SK-N-SH treated with all-trans-retinoic acid at 6 μM for 48 hours (cell line): ENCODE measurements at regions not wholly inside any gene's neighbourhood (a gene's known extent, or its start where the extent isn't known, plus 50 kb on each side); places are given as distances from the start of the nearest gene placed in this dataset.

Experiments used
- ARNTL ChIP-seq: fragments of 450-650 bp; formaldehyde crosslinking; IDR thresholded peaks from 2 replicates; pipeline ENCODE4 v1.5.0; 2020; ENCODE audit warnings: low read depth, mild to moderate bottlenecking, moderate library complexity, borderline replicate concordance
- BACH2 ChIP-seq: fragments of 250-450 bp; sonication (Bioruptor Pico); IDR thresholded peaks from 2 replicates; pipeline ENCODE4 v1.9.0; 2021; ENCODE audit warnings: mild to moderate bottlenecking, borderline replicate concordance
- ISL1 ChIP-seq: fragments of 250-450 bp; sonication (Bioruptor Pico); IDR thresholded peaks from 2 replicates; pipeline ENCODE4 v2.1.2; 2022; ENCODE audit warnings: mild to moderate bottlenecking, moderate library complexity
- RARB ChIP-seq: fragments of 250-450 bp; sonication (Bioruptor Pico); IDR thresholded peaks from 2 replicates; pipeline ENCODE4 v1.8.0; 2021; ENCODE audit warnings: mild to moderate bottlenecking, moderate library complexity
- ZNF70 ChIP-seq: fragments of 450-650 bp; formaldehyde crosslinking; IDR thresholded peaks from 2 replicates; pipeline ENCODE4 v1.5.0; 2020; ENCODE audit warnings: mild to moderate bottlenecking, moderate library complexity
- TF ChIP-seq, protein P1 (sequence below): fragments of 250-450 bp; sonication (Bioruptor Pico); IDR thresholded peaks from 2 replicates; pipeline ENCODE4 v1.5.0; 2020; ENCODE audit warnings: mild to moderate bottlenecking, moderate library complexity
- TF ChIP-seq, protein P2 (sequence below): fragments of 250-450 bp; sonication (Bioruptor Pico); IDR thresholded peaks from 2 replicates; pipeline ENCODE4 v1.8.0; 2020; ENCODE audit warnings: mild to moderate bottlenecking, moderate library complexity, borderline replicate concordance

DNA sequence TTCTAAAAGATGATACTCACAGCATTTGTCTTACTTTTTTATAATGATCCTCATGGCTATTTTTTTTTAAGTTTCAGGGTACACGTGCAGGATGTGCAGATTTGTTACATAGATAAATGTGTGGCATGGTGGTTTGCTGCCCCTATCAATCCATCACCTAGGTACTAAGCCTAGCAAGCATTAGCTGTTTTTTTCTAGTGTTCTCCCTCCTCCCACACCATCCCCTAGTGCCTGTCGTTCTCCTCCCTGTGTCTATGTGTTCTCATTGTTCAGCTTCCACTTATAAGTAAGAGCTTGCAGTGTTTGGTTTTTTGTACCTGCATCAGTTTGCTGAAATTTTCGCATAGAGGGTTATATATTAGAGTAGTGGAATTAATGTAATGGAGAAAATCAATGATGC, 189.1 kb upstream of the CDH12 start:
- TF ChIP-seq, protein P1, sequence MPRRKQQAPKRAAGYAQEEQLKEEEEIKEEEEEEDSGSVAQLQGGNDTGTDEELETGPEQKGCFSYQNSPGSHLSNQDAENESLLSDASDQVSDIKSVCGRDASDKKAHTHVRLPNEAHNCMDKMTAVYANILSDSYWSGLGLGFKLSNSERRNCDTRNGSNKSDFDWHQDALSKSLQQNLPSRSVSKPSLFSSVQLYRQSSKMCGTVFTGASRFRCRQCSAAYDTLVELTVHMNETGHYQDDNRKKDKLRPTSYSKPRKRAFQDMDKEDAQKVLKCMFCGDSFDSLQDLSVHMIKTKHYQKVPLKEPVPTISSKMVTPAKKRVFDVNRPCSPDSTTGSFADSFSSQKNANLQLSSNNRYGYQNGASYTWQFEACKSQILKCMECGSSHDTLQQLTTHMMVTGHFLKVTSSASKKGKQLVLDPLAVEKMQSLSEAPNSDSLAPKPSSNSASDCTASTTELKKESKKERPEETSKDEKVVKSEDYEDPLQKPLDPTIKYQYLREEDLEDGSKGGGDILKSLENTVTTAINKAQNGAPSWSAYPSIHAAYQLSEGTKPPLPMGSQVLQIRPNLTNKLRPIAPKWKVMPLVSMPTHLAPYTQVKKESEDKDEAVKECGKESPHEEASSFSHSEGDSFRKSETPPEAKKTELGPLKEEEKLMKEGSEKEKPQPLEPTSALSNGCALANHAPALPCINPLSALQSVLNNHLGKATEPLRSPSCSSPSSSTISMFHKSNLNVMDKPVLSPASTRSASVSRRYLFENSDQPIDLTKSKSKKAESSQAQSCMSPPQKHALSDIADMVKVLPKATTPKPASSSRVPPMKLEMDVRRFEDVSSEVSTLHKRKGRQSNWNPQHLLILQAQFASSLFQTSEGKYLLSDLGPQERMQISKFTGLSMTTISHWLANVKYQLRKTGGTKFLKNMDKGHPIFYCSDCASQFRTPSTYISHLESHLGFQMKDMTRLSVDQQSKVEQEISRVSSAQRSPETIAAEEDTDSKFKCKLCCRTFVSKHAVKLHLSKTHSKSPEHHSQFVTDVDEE (CRISPR knock-in tag) = no peak
- TF ChIP-seq, protein P2, sequence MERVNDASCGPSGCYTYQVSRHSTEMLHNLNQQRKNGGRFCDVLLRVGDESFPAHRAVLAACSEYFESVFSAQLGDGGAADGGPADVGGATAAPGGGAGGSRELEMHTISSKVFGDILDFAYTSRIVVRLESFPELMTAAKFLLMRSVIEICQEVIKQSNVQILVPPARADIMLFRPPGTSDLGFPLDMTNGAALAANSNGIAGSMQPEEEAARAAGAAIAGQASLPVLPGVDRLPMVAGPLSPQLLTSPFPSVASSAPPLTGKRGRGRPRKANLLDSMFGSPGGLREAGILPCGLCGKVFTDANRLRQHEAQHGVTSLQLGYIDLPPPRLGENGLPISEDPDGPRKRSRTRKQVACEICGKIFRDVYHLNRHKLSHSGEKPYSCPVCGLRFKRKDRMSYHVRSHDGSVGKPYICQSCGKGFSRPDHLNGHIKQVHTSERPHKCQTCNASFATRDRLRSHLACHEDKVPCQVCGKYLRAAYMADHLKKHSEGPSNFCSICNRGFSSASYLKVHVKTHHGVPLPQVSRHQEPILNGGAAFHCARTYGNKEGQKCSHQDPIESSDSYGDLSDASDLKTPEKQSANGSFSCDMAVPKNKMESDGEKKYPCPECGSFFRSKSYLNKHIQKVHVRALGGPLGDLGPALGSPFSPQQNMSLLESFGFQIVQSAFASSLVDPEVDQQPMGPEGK (CRISPR knock-in tag) = no peak
- TF ChIP-seq BACH2 (CRISPR knock-in tag) (no peak), ISL1 (CRISPR knock-in tag) (no peak), RARB (CRISPR knock-in tag) (no peak), ARNTL (CRISPR knock-in tag) (no peak), ZNF70 (no peak)
